Thoracic aorta (tissue), 2 donors: ENCODE measurements at regions not wholly inside any gene's neighbourhood (a gene's known extent, or its start where the extent isn't known, plus 50 kb on each side); places are given as distances from the start of the nearest gene placed in this dataset.

Source experiments
- ATAC-seq: fragments of 150-250 bp; one replicate; pipeline ENCODE4 v1.8.0; 2017; ENCODE audit warnings: low read depth; ENCODE audit not compliant: insufficient number of reproducible peaks, low FRiP score
- DNase-seq: peaks from one replicate; pipeline ENCODE4 v3.0.0-alpha.2; 2020; ENCODE audit warnings: low spot score
- H3K27ac ChIP-seq, 2 donors: fragments of 200-600 bp; sonication (generic); 1 replicate in 1 of 2; 2 replicates in 1 of 2; pipeline ENCODE4 v1.5.1; 2016; ENCODE audit warnings: mild to moderate bottlenecking in 2 of 2, moderate library complexity in 2 of 2
- H3K27me3 ChIP-seq: fragments of 200-600 bp; sonication (generic); replicated peaks from 2 replicates; pipeline ENCODE4 v1.6.0; 2016; ENCODE audit warnings: mild to moderate bottlenecking; ENCODE audit not compliant: insufficient read depth
- H3K36me3 ChIP-seq: fragments of 200-600 bp; sonication (generic); one replicate; pipeline ENCODE4 v1.5.1; 2016
- H3K4me1 ChIP-seq, 2 donors: fragments of 200-600 bp; sonication (generic); 1 replicate in 1 of 2; 2 replicates in 1 of 2; pipeline versions ENCODE4 v1.5.1 to v1.6.0; 2016; ENCODE audit warnings: low read depth in 2 of 2, mild to moderate bottlenecking in 1 of 2; ENCODE audit not compliant: control insufficient read depth in 1 of 2
- H3K4me3 ChIP-seq: fragments of 200-600 bp; sonication (generic); 2 replicates; pipeline ENCODE4 v1.5.1; 2016; ENCODE audit warnings: mild to moderate bottlenecking
- H3K9me3 ChIP-seq: fragments of 200-600 bp; sonication (generic); 2 replicates; pipeline ENCODE4 v1.5.1; 2016
- CTCF ChIP-seq: fragments of 200-600 bp; sonication (generic); IDR thresholded peaks from one replicate; pipeline ENCODE4 v1.5.1; 2019; ENCODE audit warnings: antibody characterized with exemption

GRCh38 chr6:10248378-10248843 is 166.5 kb downstream of the TFAP2A start:
- H3K4me3 ChIP-seq, result no peak overlapping the region
- no peak overlapping the region for H3K27ac ChIP-seq
- no peaks in the 10 kb centered on the region for H3K9me3 ChIP-seq
- no peaks in the 10 kb centered on the region for H3K4me1 ChIP-seq
- TF ChIP-seq CTCF, result no peak
- no peaks in the 10 kb centered on the region for H3K27me3 ChIP-seq
- H3K36me3 ChIP-seq, result no peaks in the 10 kb centered on the region
- ATAC-seq (no peak), DNase-seq (no peak)

GRCh38 chr6:10237298-10238038 is 177.4 kb downstream of the TFAP2A start:
- Histone ChIP-seq H3K9me3 (no peaks in the 10 kb centered on the region), H3K4me3 (no peak overlapping the region), H3K4me1 (no peaks in the 10 kb centered on the region), H3K27ac (no peak overlapping the region), H3K27me3 (no peaks in the 10 kb centered on the region), H3K36me3 (no peaks in the 10 kb centered on the region)
- TF ChIP-seq CTCF, result no peak
- ATAC-seq, result no peak
- DNase-seq, result no peak

- no peak overlapping the region for H3K27ac ChIP-seq
- TF ChIP-seq CTCF, result no peak
- ATAC-seq, result no peak
- H3K4me3 ChIP-seq, result no peak overlapping the region
- no peaks in the 10 kb centered on the region for H3K4me1 ChIP-seq
- no peaks in the 10 kb centered on the region for H3K36me3 ChIP-seq
- H3K27me3 ChIP-seq, result no peaks in the 10 kb centered on the region
- no peaks in the 10 kb centered on the region for H3K9me3 ChIP-seq
- no peak for DNase-seq
These were observed 179.5 kb downstream of the TFAP2A start for GRCh38 chr6:10235344-10235743.

- Histone ChIP-seq H3K4me1 (no peaks in the 10 kb centered on the region), H3K9me3 (no peaks in the 10 kb centered on the region), H3K36me3 (no peaks in the 10 kb centered on the region), H3K27me3 (no peaks in the 10 kb centered on the region), H3K4me3 (no peak overlapping the region), H3K27ac (no peak overlapping the region)
- DNase-seq (no peak), ATAC-seq (no peak)
- TF ChIP-seq CTCF, result no peak
These were observed 184.3 kb downstream of the TFAP2A start for GRCh38 chr6:10230531-10230930.

GRCh38 chr6:10223841-10224240 is 191.0 kb downstream of the TFAP2A start:
- H3K9me3 ChIP-seq, result no peaks in the 10 kb centered on the region
- no peak overlapping the region for H3K27ac ChIP-seq
- H3K36me3 ChIP-seq, result no peaks in the 10 kb centered on the region
- DNase-seq, result no peak
- no peak overlapping the region for H3K4me3 ChIP-seq
- H3K4me1 ChIP-seq, result no peaks in the 10 kb centered on the region
- TF ChIP-seq CTCF, result no peak
- no peaks in the 10 kb centered on the region for H3K27me3 ChIP-seq
- ATAC-seq, result no peak
